MCF 10A (cell line): ENCODE measurements at regions not wholly inside any gene's neighbourhood (a gene's known extent, or its start where the extent isn't known, plus 50 kb on each side); places are given as distances from the start of the nearest gene placed in this dataset.
A peak's percentile ranks its signal among the peaks of the same experiment; 100 is the strongest.

Experiments
- BruUV-seq: library from RNA; stranded (reverse); fragments of 400-500 nt; replicated peaks from 2 replicates; lab custom pipeline; 2021; lab: Mats Ljungman, UMichigan
- CTCF ChIA-PET: fragments of 300-600 bp; sonication (Branson Sonifier 250); formaldehyde crosslinking; extraction: SDS; loops from one replicate; lab custom pipeline; 2021; ENCODE audit warnings: antibody characterized with exemption, inconsistent platforms; lab: Yijun Ruan, JAX
- POLR2A ChIA-PET: fragments of 300-600, 350-650 bp; sonication (Branson Sonifier 250); formaldehyde crosslinking; extraction: SDS; loops from one replicate; lab custom pipeline; 2020; ENCODE audit warnings: antibody characterized with exemption, inconsistent platforms; lab: Yijun Ruan, JAX
- DNase-seq: peaks from one replicate; pipeline ENCODE4 v3.0.0-alpha.2; 2018; ENCODE audit not compliant: unreplicated experiment
- H3K27ac Mint-ChIP-seq: one replicate; pipeline ENCODE4 v1.8.0; 2022; ENCODE audit warnings: mild to moderate bottlenecking, low read depth, mixed read lengths; ENCODE audit not compliant: unreplicated experiment
- H3K27me3 Mint-ChIP-seq: one replicate; pipeline ENCODE4 v1.8.0; 2022; ENCODE audit warnings: mixed read lengths; ENCODE audit not compliant: insufficient read depth, unreplicated experiment
- H3K36me3 Mint-ChIP-seq: one replicate; pipeline ENCODE4 v1.8.0; 2022; ENCODE audit warnings: mild to moderate bottlenecking, moderate library complexity, mixed read lengths; ENCODE audit not compliant: insufficient read depth, unreplicated experiment
- H3K4me1 Mint-ChIP-seq: one replicate; pipeline ENCODE4 v1.8.0; 2022; ENCODE audit warnings: mixed read lengths; ENCODE audit not compliant: insufficient read depth, unreplicated experiment
- H3K4me3 Mint-ChIP-seq: one replicate; pipeline ENCODE4 v1.8.0; 2022; ENCODE audit warnings: mild to moderate bottlenecking, moderate library complexity, mixed read lengths; ENCODE audit not compliant: unreplicated experiment
- H3K9me3 Mint-ChIP-seq: one replicate; pipeline ENCODE4 v1.8.0; 2022; ENCODE audit warnings: mixed read lengths; ENCODE audit not compliant: unreplicated experiment
- intact Hi-C: fragments of 100-400 bp; cut with micrococcal nuclease; formaldehyde crosslinking; loops from 2 replicates; pipeline ENCODE4 v1.14.1; 2022
- TF ChIP-seq, protein P1 (sequence below): fragments of 200-600 bp; IDR thresholded peaks from one replicate; pipeline ENCODE4 v1.8.0; 2022; ENCODE audit warnings: antibody characterized with exemption, mild to moderate bottlenecking; ENCODE audit not compliant: unreplicated experiment

DNA sequence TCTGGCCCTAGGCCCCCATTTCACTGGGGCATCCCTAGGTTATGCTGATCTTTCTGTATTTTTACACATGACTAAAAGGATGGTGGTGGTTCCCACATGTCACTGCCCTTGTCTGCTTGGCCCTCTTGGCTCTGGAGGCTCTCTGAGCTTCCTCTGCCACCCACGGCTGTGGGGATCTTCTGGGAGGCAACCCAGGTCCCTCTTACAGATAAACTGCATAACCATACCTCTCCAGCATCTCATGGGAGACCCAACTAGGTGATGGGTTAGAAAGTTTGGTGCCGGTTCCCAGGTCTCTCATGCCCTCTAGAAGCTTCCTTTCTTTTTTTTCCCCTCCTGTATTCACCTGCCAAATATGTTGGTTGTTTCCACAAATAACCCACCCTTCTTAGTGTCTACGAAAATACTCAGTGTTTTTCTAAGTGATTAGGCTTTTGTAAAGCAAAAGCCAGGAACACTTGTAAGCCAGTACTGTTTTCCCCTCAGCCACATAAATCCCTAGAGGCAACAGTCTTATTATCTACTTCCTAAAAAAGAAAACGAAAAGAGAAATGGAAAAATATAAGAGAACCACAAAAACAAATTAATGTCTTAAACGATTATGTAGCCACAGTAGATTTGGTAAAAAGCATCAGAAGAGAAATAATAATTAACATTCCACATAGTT lies 71.7 kb upstream of the SMLR1 start:
- no peaks in the 10 kb centered on the region for H3K36me3 Mint-ChIP-seq
- peaks cover 10% of the 10 kb centered on the region for H3K27me3 Mint-ChIP-seq
- peaks cover 4% of the 10 kb centered on the region for H3K9me3 Mint-ChIP-seq
- no peak overlapping the region for H3K27ac Mint-ChIP-seq
- TF ChIP-seq, protein P1, sequence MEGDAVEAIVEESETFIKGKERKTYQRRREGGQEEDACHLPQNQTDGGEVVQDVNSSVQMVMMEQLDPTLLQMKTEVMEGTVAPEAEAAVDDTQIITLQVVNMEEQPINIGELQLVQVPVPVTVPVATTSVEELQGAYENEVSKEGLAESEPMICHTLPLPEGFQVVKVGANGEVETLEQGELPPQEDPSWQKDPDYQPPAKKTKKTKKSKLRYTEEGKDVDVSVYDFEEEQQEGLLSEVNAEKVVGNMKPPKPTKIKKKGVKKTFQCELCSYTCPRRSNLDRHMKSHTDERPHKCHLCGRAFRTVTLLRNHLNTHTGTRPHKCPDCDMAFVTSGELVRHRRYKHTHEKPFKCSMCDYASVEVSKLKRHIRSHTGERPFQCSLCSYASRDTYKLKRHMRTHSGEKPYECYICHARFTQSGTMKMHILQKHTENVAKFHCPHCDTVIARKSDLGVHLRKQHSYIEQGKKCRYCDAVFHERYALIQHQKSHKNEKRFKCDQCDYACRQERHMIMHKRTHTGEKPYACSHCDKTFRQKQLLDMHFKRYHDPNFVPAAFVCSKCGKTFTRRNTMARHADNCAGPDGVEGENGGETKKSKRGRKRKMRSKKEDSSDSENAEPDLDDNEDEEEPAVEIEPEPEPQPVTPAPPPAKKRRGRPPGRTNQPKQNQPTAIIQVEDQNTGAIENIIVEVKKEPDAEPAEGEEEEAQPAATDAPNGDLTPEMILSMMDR, result no peak
- intact Hi-C loops, result no loop called here
- ChIA-PET CTCF (interaction anchor here (0.6 to 1.7 kb wide), 3 partner anchors 57 to 671 kb away, joined by 3 to 4 read pairs (median 3); no protein-coding TSS in a partner anchor), POLR2A (no interaction called here)
- no peak overlapping the region for H3K4me3 Mint-ChIP-seq
- DNase-seq, result no peak
- no TSS peak for BruUV-seq
- no peaks in the 10 kb centered on the region for H3K4me1 Mint-ChIP-seq

DNA sequence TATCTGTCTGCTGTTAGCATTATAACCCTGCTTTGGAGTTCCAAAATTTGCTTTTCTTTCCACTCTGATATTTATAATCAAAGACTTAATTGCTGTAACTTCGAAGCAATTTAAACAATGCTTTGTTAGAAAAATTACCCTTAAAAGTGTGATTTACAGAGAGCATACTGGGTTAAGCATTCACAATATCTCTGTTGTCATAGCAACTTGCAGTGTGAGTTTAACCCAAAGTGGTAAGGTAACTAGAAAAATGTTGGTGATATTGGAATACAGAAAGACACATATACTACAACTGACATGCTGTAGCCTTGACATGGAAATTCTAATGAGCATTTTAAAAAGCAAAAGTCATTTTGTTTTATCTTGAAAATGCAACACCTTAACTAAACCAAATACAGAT lies 70.4 kb upstream of the SMLR1 start:
- no peak for DNase-seq
- peaks cover 19% of the 10 kb centered on the region for H3K27me3 Mint-ChIP-seq
- BruUV-seq, result no TSS peak
- ChIA-PET CTCF (no interaction called here), POLR2A (no interaction called here)
- intact Hi-C loops, result no loop called here
- H3K9me3 Mint-ChIP-seq, result peaks cover 4% of the 10 kb centered on the region
- H3K4me1 Mint-ChIP-seq, result no peaks in the 10 kb centered on the region
- no peak overlapping the region for H3K27ac Mint-ChIP-seq
- H3K4me3 Mint-ChIP-seq, result no peak overlapping the region
- H3K36me3 Mint-ChIP-seq, result no peaks in the 10 kb centered on the region
- TF ChIP-seq, protein P1, result no peak

DNA sequence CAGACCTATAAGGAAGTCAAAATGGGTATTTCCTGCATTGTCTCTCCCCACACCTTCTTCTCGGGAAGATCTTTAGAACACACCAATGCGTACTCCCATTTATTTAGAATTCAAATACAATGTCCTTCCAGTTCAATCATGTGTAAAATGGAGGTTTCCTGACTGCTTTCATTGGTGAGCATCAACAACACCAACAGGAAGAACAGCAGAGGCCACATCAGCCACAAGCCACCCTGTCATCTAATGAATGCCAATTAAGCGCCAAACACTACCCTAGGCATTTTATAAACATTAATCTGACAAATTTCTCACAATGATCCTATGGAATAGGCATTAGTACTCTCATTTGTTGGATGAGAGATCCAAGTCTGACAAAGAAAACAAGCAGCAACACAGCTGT lies 68.4 kb upstream of the SMLR1 start:
- DNase-seq, result no peak
- Mint-ChIP-seq H3K4me1 (no peaks in the 10 kb centered on the region), H3K9me3 (peaks cover 4% of the 10 kb centered on the region), H3K36me3 (no peaks in the 10 kb centered on the region), H3K4me3 (no peak overlapping the region), H3K27ac (no peak overlapping the region), H3K27me3 (peaks cover 39% of the 10 kb centered on the region)
- ChIA-PET POLR2A (no interaction called here), CTCF (interaction anchor here (0.6 to 1.6 kb wide), 2 partner anchors 262 to 437 kb away, joined by 3 to 7 read pairs; no protein-coding TSS in a partner anchor)
- intact Hi-C loops, result no loop called here
- TF ChIP-seq, protein P1, result no peak
- BruUV-seq, result no TSS peak

DNA sequence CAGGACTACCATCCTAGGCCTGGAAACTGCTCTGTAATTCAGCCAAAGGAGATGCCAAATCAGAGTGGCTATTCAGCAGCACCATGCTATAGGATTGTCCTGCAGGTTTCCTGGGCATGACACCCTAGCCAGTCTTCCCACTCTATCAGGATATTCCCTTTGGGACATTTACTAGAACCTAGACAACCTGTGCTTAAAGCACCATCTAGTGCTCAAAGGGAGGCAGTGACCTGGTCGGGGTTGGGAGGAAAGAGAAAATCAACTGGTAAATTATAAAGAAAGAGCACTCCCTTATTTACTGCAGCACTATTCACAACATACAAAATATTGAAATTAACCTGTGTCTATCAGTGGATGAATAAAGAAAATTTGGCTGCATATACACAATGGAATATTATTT lies 67.2 kb upstream of the SMLR1 start:
- CTCF ChIA-PET, result interaction anchor here (0.7 to 0.9 kb wide), 6 partner anchors 14 to 443 kb away, joined by 3 to 6 read pairs (median 3); no protein-coding TSS in a partner anchor
- Mint-ChIP-seq H3K9me3 (peaks cover 4% of the 10 kb centered on the region), H3K27ac (no peak overlapping the region), H3K36me3 (no peaks in the 10 kb centered on the region), H3K4me1 (no peaks in the 10 kb centered on the region), H3K27me3 (peaks cover 51% of the 10 kb centered on the region), H3K4me3 (no peak overlapping the region)
- peak; percentile 67 for DNase-seq
- intact Hi-C loops, result loop anchor here (1.0 to 2.0 kb wide), 4 partner anchors 61 to 723 kb away; no protein-coding TSS in a partner anchor
- no TSS peak for BruUV-seq
- TF ChIP-seq, protein P1, result peak; percentile 57
- POLR2A ChIA-PET, result no interaction called here
